Right lobe of liver (tissue), 6 donors: ENCODE measurements at regions not wholly inside any gene's neighbourhood (a gene's known extent, or its start where the extent isn't known, plus 50 kb on each side); places are given as distances from the start of the nearest gene placed in this dataset.

ENCODE experiments used
- ATAC-seq, 4 donors: fragments of 200-7000 bp; cut with Tn5 transposase; one replicate each; pipeline ENCODE4 v1.9.1; 2020; ENCODE audit warnings: mild to moderate bottlenecking in 4 of 4, moderate library complexity in 4 of 4
- DNase-seq, 3 donors: peaks; one replicate each; pipeline ENCODE4 v3.0.0-alpha.2; 2020
- H3K27ac ChIP-seq, 3 donors: fragments of 200-600 bp; one replicate each; pipeline ENCODE4 v1.8.0; 2022
- H3K27me3 ChIP-seq, 2 donors: fragments of 200-600 bp; one replicate each; pipeline ENCODE4 v1.8.0; 2022
- H3K36me3 ChIP-seq, 4 donors: fragments of 200-600 bp; sonication (generic) in 1 of 4; one replicate each; pipeline versions ENCODE4 v1.5.1 to v1.8.0; 2017 to 2022; ENCODE audit warnings: control low read depth in 1 of 4
- H3K4me1 ChIP-seq, 4 donors: fragments of 200-600 bp; sonication (generic) in 1 of 4; one replicate each; pipeline versions ENCODE4 v1.5.1 to v1.8.0; 2017 to 2022; ENCODE audit warnings: control low read depth in 1 of 4
- H3K4me3 ChIP-seq, 3 donors: fragments of 200-600 bp; one replicate each; pipeline ENCODE4 v1.8.0; 2022
- H3K9me3 ChIP-seq, 4 donors: fragments of 200-600 bp; sonication (generic) in 1 of 4; one replicate each; pipeline versions ENCODE4 v1.5.1 to v1.8.0; 2017 to 2022; ENCODE audit warnings: control low read depth in 1 of 4
- POLR2A ChIP-seq: fragments of 450-650 bp; IDR thresholded peaks from one replicate; pipeline ENCODE4 v1.6.1; 2017; ENCODE audit warnings: antibody characterized with exemption, mild to moderate bottlenecking
- WGBS: methylation state at CpG from one replicate; pipeline ENCODE4 v1.1.6; 2018; ENCODE audit warnings: low coverage, low lambda C conversion rate; ENCODE audit not compliant: insufficient coverage; ENCODE audit errors: missing lambda C conversion rate; 5-methylcytosine and 5-hydroxymethylcytosine counted together
- intact Hi-C, 2 donors: fragments of 100-400 bp; cut with DNase I; formaldehyde crosslinking; loops; one replicate each; pipeline versions ENCODE4 v1.11.2 to v1.14.1; 2022
- TF ChIP-seq, protein P1 (sequence below), 4 donors: fragments of 200-600 bp in 3 of 4; fragments of 450-650 bp in 1 of 4; IDR thresholded peaks; one replicate each; pipeline versions ENCODE4 v1.5.1 to v1.8.0; 2016 to 2022; ENCODE audit warnings: antibody characterized with exemption in 4 of 4, mild to moderate bottlenecking in 2 of 4
- donor health status: DM: no; HTN: yes; CAD: no.
- donor health status: DM: no; HTN: no; CAD: no.
- donor health status: DM: no; HTN: no; CAD: no.
- donor health status: DM: no; HTN: yes; CAD: no.
- donor health status: DM: no; HTN: yes; CAD: no.

GRCh38 chr10:6969659-6970058 is 389.6 kb upstream of the PRKCQ start:
- no peak overlapping the region for H3K27ac ChIP-seq
- WGBS = 60% methylated on average over 4 of the region's 4 CpGs
- H3K36me3 ChIP-seq = no peaks in the 10 kb centered on the region
- no peak overlapping the region for H3K4me3 ChIP-seq
- no peaks in the 10 kb centered on the region for H3K4me1 ChIP-seq
- DNase-seq = no peak
- TF ChIP-seq, protein P1, sequence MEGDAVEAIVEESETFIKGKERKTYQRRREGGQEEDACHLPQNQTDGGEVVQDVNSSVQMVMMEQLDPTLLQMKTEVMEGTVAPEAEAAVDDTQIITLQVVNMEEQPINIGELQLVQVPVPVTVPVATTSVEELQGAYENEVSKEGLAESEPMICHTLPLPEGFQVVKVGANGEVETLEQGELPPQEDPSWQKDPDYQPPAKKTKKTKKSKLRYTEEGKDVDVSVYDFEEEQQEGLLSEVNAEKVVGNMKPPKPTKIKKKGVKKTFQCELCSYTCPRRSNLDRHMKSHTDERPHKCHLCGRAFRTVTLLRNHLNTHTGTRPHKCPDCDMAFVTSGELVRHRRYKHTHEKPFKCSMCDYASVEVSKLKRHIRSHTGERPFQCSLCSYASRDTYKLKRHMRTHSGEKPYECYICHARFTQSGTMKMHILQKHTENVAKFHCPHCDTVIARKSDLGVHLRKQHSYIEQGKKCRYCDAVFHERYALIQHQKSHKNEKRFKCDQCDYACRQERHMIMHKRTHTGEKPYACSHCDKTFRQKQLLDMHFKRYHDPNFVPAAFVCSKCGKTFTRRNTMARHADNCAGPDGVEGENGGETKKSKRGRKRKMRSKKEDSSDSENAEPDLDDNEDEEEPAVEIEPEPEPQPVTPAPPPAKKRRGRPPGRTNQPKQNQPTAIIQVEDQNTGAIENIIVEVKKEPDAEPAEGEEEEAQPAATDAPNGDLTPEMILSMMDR (IDR thresholded peaks at IDR 0.05) = no peak
- TF ChIP-seq POLR2A = no peak
- no peak for ATAC-seq
- H3K27me3 ChIP-seq = no peaks in the 10 kb centered on the region
- H3K9me3 ChIP-seq = no peaks in the 10 kb centered on the region
- intact Hi-C loops = no loop called here

DNA sequence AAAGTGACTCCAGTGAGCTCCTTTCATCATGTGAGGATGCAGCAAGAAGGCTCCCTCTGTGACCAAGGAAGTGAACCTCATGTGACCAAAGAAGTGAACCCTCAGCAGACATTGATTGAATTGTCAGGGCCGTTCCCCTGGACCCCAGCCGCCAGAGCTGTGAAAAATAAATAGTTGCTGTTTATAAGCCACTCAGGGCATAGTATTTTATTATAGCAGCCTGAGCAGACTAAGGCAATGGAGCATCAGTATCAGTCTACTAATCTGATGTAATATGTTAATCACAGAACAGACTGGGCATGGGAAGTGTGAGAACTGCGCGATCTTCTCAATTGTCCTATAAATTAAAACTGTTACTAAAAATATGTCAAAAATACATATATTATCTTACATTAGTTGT is 384.5 kb upstream of the PRKCQ start:
- H3K36me3 ChIP-seq = no peaks in the 10 kb centered on the region
- 63% methylated on average over 4 of the region's 4 CpGs for WGBS
- ATAC-seq = no peak
- TF ChIP-seq, protein P1 (IDR thresholded peaks at IDR 0.05) = no peak
- no peak for TF ChIP-seq POLR2A
- DNase-seq = no peak
- no peak overlapping the region for H3K27ac ChIP-seq
- no peak overlapping the region for H3K4me3 ChIP-seq
- no peaks in the 10 kb centered on the region for H3K4me1 ChIP-seq
- no peaks in the 10 kb centered on the region for H3K9me3 ChIP-seq
- H3K27me3 ChIP-seq = no peaks in the 10 kb centered on the region
- intact Hi-C loops = no loop called here

DNA sequence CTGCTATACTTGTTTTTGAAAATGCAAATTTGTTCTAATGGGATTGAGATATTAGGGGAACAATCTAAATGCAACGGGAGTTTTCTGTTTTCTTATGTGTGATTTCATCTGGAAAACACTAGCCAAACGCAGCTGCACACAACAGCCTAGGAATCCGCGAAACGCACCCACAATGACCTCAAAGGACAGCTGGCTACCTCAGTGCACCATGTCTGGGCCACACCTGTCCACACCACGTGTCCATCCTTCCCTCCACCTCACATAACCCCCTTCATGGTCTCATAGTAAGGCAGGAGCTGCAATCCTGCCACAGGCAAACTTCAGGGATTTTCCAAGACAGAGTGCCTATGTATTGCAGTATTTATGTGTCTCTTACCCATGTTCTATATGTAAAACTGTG is 382.5 kb upstream of the PRKCQ start:
- ATAC-seq (no peak), DNase-seq (no peak)
- intact Hi-C loops = no loop called here
- no peak for TF ChIP-seq POLR2A
- TF ChIP-seq, protein P1 (IDR thresholded peaks at IDR 0.05) = no peak
- no peaks in the 10 kb centered on the region for H3K4me1 ChIP-seq
- 55% methylated on average over 5 of the region's 6 CpGs for WGBS
- no peak overlapping the region for H3K27ac ChIP-seq
- no peaks in the 10 kb centered on the region for H3K27me3 ChIP-seq
- H3K36me3 ChIP-seq = no peaks in the 10 kb centered on the region
- H3K9me3 ChIP-seq = no peaks in the 10 kb centered on the region
- no peak overlapping the region for H3K4me3 ChIP-seq

DNA sequence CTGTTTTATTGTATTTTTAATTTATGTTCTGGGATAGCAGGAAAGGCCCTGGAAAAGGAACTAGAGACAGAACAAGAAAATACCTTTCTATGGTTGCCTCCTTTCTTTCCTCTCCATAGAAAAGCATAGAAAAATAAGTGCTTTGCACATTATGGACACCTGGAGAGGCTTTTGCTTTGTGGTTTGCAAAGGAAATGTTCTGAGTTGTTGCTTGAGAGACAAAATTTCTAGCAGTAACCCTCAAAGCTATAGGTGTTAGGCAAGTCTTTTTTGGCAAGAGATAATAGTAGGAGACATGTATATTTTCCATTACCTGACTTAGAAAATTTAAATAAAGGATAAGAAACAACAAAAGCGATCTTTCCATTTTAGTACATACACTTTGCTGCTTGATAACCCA is 378.6 kb upstream of the PRKCQ start:
- Histone ChIP-seq H3K9me3 (no peaks in the 10 kb centered on the region), H3K36me3 (no peaks in the 10 kb centered on the region), H3K4me1 (no peaks in the 10 kb centered on the region), H3K4me3 (no peak overlapping the region), H3K27me3 (no peaks in the 10 kb centered on the region), H3K27ac (no peak overlapping the region)
- no peak for TF ChIP-seq POLR2A
- TF ChIP-seq, protein P1 (IDR thresholded peaks at IDR 0.05) = no peak
- 60% methylated on average over 1 of the region's 1 CpG for WGBS
- intact Hi-C loops = no loop called here
- ATAC-seq (no peak), DNase-seq (no peak)

- Histone ChIP-seq H3K9me3 (no peaks in the 10 kb centered on the region), H3K4me3 (no peak overlapping the region), H3K36me3 (no peaks in the 10 kb centered on the region), H3K4me1 (no peaks in the 10 kb centered on the region), H3K27me3 (no peaks in the 10 kb centered on the region), H3K27ac (no peak overlapping the region)
- peak in 1 of 4 donors; percentile 21 for ATAC-seq
- no peak for DNase-seq
- TF ChIP-seq, protein P1 (IDR thresholded peaks at IDR 0.05) = no peak
- no peak for TF ChIP-seq POLR2A
- intact Hi-C loops = no loop called here
- 5% methylated on average over 1 of the region's 1 CpG for WGBS
Observed at GRCh38 chr10:6958254-6958653, 378.2 kb upstream of the PRKCQ start.
